Mesenchymal stem cell (in vitro differentiated cells and primary cell): ENCODE measurements at regions not wholly inside any gene's neighbourhood (a gene's known extent, or its start where the extent isn't known, plus 50 kb on each side); places are given as distances from the start of the nearest gene placed in this dataset.

Experiments used
- DNase-seq: peaks from one replicate; pipeline ENCODE4 v3.0.0-alpha.2; 2013
- H2AFZ ChIP-seq: one replicate; pipeline ENCODE4 v1.6.1; 2013; ENCODE audit warnings: low read depth, mild to moderate bottlenecking, control low read depth, inconsistent platforms, low read length, moderate library complexity
- H2AK5ac ChIP-seq: 2 replicates; pipeline ENCODE4 v1.6.1; 2013; ENCODE audit warnings: low read length, moderate library complexity, mild to moderate bottlenecking, inconsistent platforms; ENCODE audit not compliant: severe bottlenecking
- H2BK120ac ChIP-seq: one replicate; pipeline ENCODE4 v1.6.1; 2013; ENCODE audit warnings: low read depth, mild to moderate bottlenecking, inconsistent platforms, low read length, moderate library complexity
- H2BK12ac ChIP-seq, 2 experiments: one replicate each; pipeline ENCODE4 v1.6.1; 2013; ENCODE audit warnings: inconsistent platforms in 2 of 2, low read length in 2 of 2, mild to moderate bottlenecking in 2 of 2, moderate library complexity in 2 of 2, control low read depth in 1 of 2
- H2BK15ac ChIP-seq: one replicate; pipeline ENCODE4 v1.6.1; 2013; ENCODE audit warnings: mild to moderate bottlenecking, low read depth, inconsistent platforms; ENCODE audit not compliant: poor library complexity, severe bottlenecking
- H2BK5ac ChIP-seq: 2 replicates; pipeline ENCODE4 v1.6.1; 2013; ENCODE audit warnings: low read depth, mild to moderate bottlenecking, low read length, control low read depth, inconsistent platforms; ENCODE audit not compliant: poor library complexity, severe bottlenecking
- H3K14ac ChIP-seq, 2 experiments: one replicate each; pipeline ENCODE4 v1.6.1; 2013; ENCODE audit warnings: inconsistent platforms in 2 of 2, low read length in 2 of 2, control low read depth in 1 of 2, mild to moderate bottlenecking in 1 of 2, moderate library complexity in 1 of 2
- H3K18ac ChIP-seq, 2 experiments: one replicate each; pipeline ENCODE4 v1.6.1; 2013; ENCODE audit warnings: inconsistent platforms in 2 of 2, low read length in 2 of 2, control low read depth in 1 of 2, low read depth in 1 of 2, mild to moderate bottlenecking in 1 of 2
- H3K23ac ChIP-seq, 2 experiments: one replicate each; pipeline ENCODE4 v1.6.1; 2013; ENCODE audit warnings: inconsistent platforms in 2 of 2, low read length in 2 of 2, mild to moderate bottlenecking in 2 of 2, moderate library complexity in 2 of 2, control low read depth in 1 of 2
- H3K27ac ChIP-seq: 2 replicates; pipeline ENCODE4 v1.5.1; 2013; ENCODE audit warnings: mild to moderate bottlenecking, moderate library complexity, low read length, control low read depth, inconsistent platforms; ENCODE audit not compliant: poor library complexity, severe bottlenecking
- H3K27me3 ChIP-seq, 2 experiments: 2 replicates each; pipeline versions ENCODE4 v1.6.1 to v1.7.0; 2013; ENCODE audit warnings: low read length in 2 of 2, mild to moderate bottlenecking in 2 of 2, moderate library complexity in 2 of 2, control low read depth in 1 of 2, inconsistent platforms in 1 of 2; ENCODE audit not compliant: control insufficient read depth in 1 of 2, insufficient read depth in 1 of 2
- H3K36me3 ChIP-seq, 2 experiments: 2 replicates each; pipeline versions ENCODE4 v1.6.1 to v1.7.0; 2013; ENCODE audit warnings: low read length in 2 of 2, control low read depth in 1 of 2, inconsistent platforms in 1 of 2, low read depth in 1 of 2, mild to moderate bottlenecking in 1 of 2; ENCODE audit not compliant: insufficient read depth in 2 of 2, control insufficient read depth in 1 of 2
- H3K4ac ChIP-seq, 2 experiments: one replicate each; pipeline ENCODE4 v1.6.1; 2013; ENCODE audit warnings: inconsistent platforms in 2 of 2, low read length in 2 of 2, mild to moderate bottlenecking in 2 of 2, moderate library complexity in 2 of 2, control low read depth in 1 of 2, low read depth in 1 of 2
- H3K4me1 ChIP-seq: 2 replicates; pipeline ENCODE4 v1.6.1; 2013; ENCODE audit warnings: low read depth, low read length, control low read depth; ENCODE audit not compliant: control insufficient read depth, insufficient read depth
- H3K4me2 ChIP-seq: 2 replicates; pipeline ENCODE4 v1.6.1; 2013; ENCODE audit warnings: low read length, mild to moderate bottlenecking, inconsistent platforms; ENCODE audit not compliant: poor library complexity, severe bottlenecking
- H3K4me3 ChIP-seq, 2 experiments: 2 replicates each; pipeline versions ENCODE4 v1.5.1 to v1.7.0; 2013; ENCODE audit warnings: low read length in 2 of 2, mild to moderate bottlenecking in 2 of 2, control low read depth in 1 of 2, low read depth in 1 of 2; ENCODE audit not compliant: insufficient read depth in 1 of 2
- H3K79me1 ChIP-seq: replicated peaks from 2 replicates; pipeline ENCODE4 v1.6.1; 2013; ENCODE audit warnings: mild to moderate bottlenecking, control low read depth, low read length, inconsistent platforms; ENCODE audit not compliant: poor library complexity, severe bottlenecking
- H3K9ac ChIP-seq: 2 replicates; pipeline ENCODE4 v1.7.0; 2013; ENCODE audit warnings: mild to moderate bottlenecking, low read length, moderate library complexity
- H3K9me3 ChIP-seq: 2 replicates; pipeline ENCODE4 v1.7.0; 2013; ENCODE audit warnings: mild to moderate bottlenecking, low read length; ENCODE audit not compliant: control insufficient read depth
- H4K8ac ChIP-seq: one replicate; pipeline ENCODE4 v1.6.1; 2013; ENCODE audit warnings: inconsistent platforms, mild to moderate bottlenecking, low read length, moderate library complexity
- H4K91ac ChIP-seq: one replicate; pipeline ENCODE4 v1.6.1; 2013; ENCODE audit warnings: mild to moderate bottlenecking, low read length, inconsistent platforms
- WGBS: methylation state at CpG from one replicate; pipeline ENCODE4 v1.1.7; 2013; ENCODE audit warnings: mixed read lengths; 5-methylcytosine and 5-hydroxymethylcytosine counted together

GRCh38 chr2:58574873-58575272 is 333.7 kb upstream of the FANCL start:
- Histone ChIP-seq H3K27ac (no peak overlapping the region), H3K4me3 (no peak overlapping the region), H4K91ac (no peak overlapping the region), H2AFZ (no peak overlapping the region), H3K14ac (no peak overlapping the region), H2AK5ac (no peak overlapping the region), H3K9me3 (no peaks in the 10 kb centered on the region), H2BK12ac (no peak overlapping the region), H3K23ac (no peak overlapping the region), H3K18ac (no peak overlapping the region), H2BK5ac (no peak overlapping the region), H4K8ac (no peak overlapping the region), H3K36me3 (no peaks in the 10 kb centered on the region), H3K9ac (no peak overlapping the region), H3K4ac (no peak overlapping the region), H3K4me2 (no peak overlapping the region), H3K4me1 (no peaks in the 10 kb centered on the region), H2BK120ac (no peak overlapping the region), H2BK15ac (no peak overlapping the region), H3K79me1 (no peaks in the 10 kb centered on the region), H3K27me3 (no peaks in the 10 kb centered on the region)
- no peak for DNase-seq
- 87% methylated on average over 3 of the region's 4 CpGs for WGBS

GRCh38 chr2:58572731-58573130 is 331.6 kb upstream of the FANCL start:
- Histone ChIP-seq H2BK120ac (no peak overlapping the region), H3K4me1 (no peaks in the 10 kb centered on the region), H3K9ac (no peak overlapping the region), H3K4me3 (no peak overlapping the region), H2BK12ac (no peak overlapping the region), H3K18ac (no peak overlapping the region), H3K79me1 (no peaks in the 10 kb centered on the region), H3K14ac (no peak overlapping the region), H2BK5ac (no peak overlapping the region), H2AFZ (no peak overlapping the region), H3K36me3 (no peaks in the 10 kb centered on the region), H3K4me2 (no peak overlapping the region), H3K27ac (no peak overlapping the region), H3K23ac (no peak overlapping the region), H2BK15ac (no peak overlapping the region), H3K9me3 (no peaks in the 10 kb centered on the region), H4K91ac (no peak overlapping the region), H3K4ac (no peak overlapping the region), H2AK5ac (no peak overlapping the region), H3K27me3 (no peaks in the 10 kb centered on the region), H4K8ac (no peak overlapping the region)
- 100% methylated on average over 2 of the region's 3 CpGs for WGBS
- no peak for DNase-seq

GRCh38 chr2:58571181-58571852 is 330.2 kb upstream of the FANCL start:
- Histone ChIP-seq H3K36me3 (no peaks in the 10 kb centered on the region), H2BK15ac (no peak overlapping the region), H3K18ac (no peak overlapping the region), H3K4ac (no peak overlapping the region), H3K79me1 (no peaks in the 10 kb centered on the region), H3K14ac (no peak overlapping the region), H3K27me3 (no peaks in the 10 kb centered on the region), H2BK12ac (no peak overlapping the region), H4K91ac (no peak overlapping the region), H4K8ac (no peak overlapping the region), H2BK120ac (no peak overlapping the region), H3K23ac (no peak overlapping the region), H2BK5ac (no peak overlapping the region), H3K9me3 (no peaks in the 10 kb centered on the region), H2AK5ac (no peak overlapping the region), H3K4me3 (no peak overlapping the region), H3K4me1 (no peaks in the 10 kb centered on the region), H3K9ac (no peak overlapping the region), H2AFZ (no peak overlapping the region), H3K27ac (no peak overlapping the region), H3K4me2 (no peak overlapping the region)
- WGBS: 23% methylated on average over 9 of the region's 10 CpGs
- peak; percentile 73 for DNase-seq

GRCh38 chr2:58569475-58570185 is 328.5 kb upstream of the FANCL start:
- Histone ChIP-seq H3K23ac (no peak overlapping the region), H3K27me3 (no peaks in the 10 kb centered on the region), H3K79me1 (no peaks in the 10 kb centered on the region), H2AK5ac (no peak overlapping the region), H3K4me1 (no peaks in the 10 kb centered on the region), H3K9me3 (no peaks in the 10 kb centered on the region), H2AFZ (no peak overlapping the region), H3K4ac (no peak overlapping the region), H2BK120ac (no peak overlapping the region), H3K18ac (no peak overlapping the region), H3K36me3 (no peaks in the 10 kb centered on the region), H2BK5ac (no peak overlapping the region), H2BK15ac (no peak overlapping the region), H4K8ac (no peak overlapping the region), H3K4me3 (no peak overlapping the region), H3K9ac (no peak overlapping the region), H3K14ac (no peak overlapping the region), H2BK12ac (no peak overlapping the region), H3K4me2 (no peak overlapping the region), H3K27ac (no peak overlapping the region), H4K91ac (no peak overlapping the region)
- DNase-seq: peak; percentile 34
- 42% methylated on average over 7 of the region's 7 CpGs for WGBS
